Middle frontal gyrus (tissue), 1 donor: ENCODE measurements at regions not wholly inside any gene's neighbourhood (a gene's known extent, or its start where the extent isn't known, plus 50 kb on each side); places are given as distances from the start of the nearest gene placed in this dataset.

Experiments
- DNase-seq: peaks from one replicate; pipeline ENCODE4 v3.0.0-alpha.2; 2015; ENCODE audit warnings: low spot score; ENCODE audit errors: extremely low spot score

- DNase-seq: no peak
Measured at GRCh38 chr15:47945872-47946650, 174.7 kb upstream of the SLC24A5 start.

GRCh38 chr15:47949815-47950214 is 171.0 kb upstream of the SLC24A5 start:
- DNase-seq: no peak

- DNase-seq: no peak
Measured at GRCh38 chr15:47950447-47950846, 170.3 kb upstream of the SLC24A5 start.

- DNase-seq: no peak
Measured at GRCh38 chr15:47951781-47952180, 169.0 kb upstream of the SLC24A5 start.

- DNase-seq: no peak
Measured at GRCh38 chr15:47954196-47954595, 166.6 kb upstream of the SLC24A5 start.

GRCh38 chr15:47955021-47955420 is 165.8 kb upstream of the SLC24A5 start:
- no peak for DNase-seq

- DNase-seq: no peak
Measured at GRCh38 chr15:47959617-47960413, 161.0 kb upstream of the SLC24A5 start.

GRCh38 chr15:47961401-47962090 is 159.2 kb upstream of the SLC24A5 start:
- DNase-seq: no peak

- no peak for DNase-seq
Measured at GRCh38 chr15:47963265-47963664, 157.5 kb upstream of the SLC24A5 start.

GRCh38 chr15:47964229-47964628 is 156.6 kb upstream of the SLC24A5 start:
- no peak for DNase-seq

GRCh38 chr15:47965297-47965696 is 155.5 kb upstream of the SLC24A5 start:
- DNase-seq: no peak

GRCh38 chr15:47968593-47968992 is 152.2 kb upstream of the SLC24A5 start:
- DNase-seq: no peak

GRCh38 chr15:47971637-47972036 is 149.2 kb upstream of the SLC24A5 start:
- no peak for DNase-seq

GRCh38 chr15:47972738-47973137 is 148.1 kb upstream of the SLC24A5 start:
- no peak for DNase-seq

- DNase-seq: no peak
Measured at GRCh38 chr15:47974724-47975123, 146.1 kb upstream of the SLC24A5 start.

- no peak for DNase-seq
Measured at GRCh38 chr15:47975427-47975826, 145.4 kb upstream of the SLC24A5 start.

GRCh38 chr15:47983533-47983932 is 137.3 kb upstream of the SLC24A5 start:
- no peak for DNase-seq

GRCh38 chr15:47985568-47985967 is 135.2 kb upstream of the SLC24A5 start:
- DNase-seq: no peak

- DNase-seq: no peak
Measured at GRCh38 chr15:47987461-47987860, 133.3 kb upstream of the SLC24A5 start.

- DNase-seq: peak; percentile 65
Measured at GRCh38 chr15:47987908-47988532, 132.8 kb upstream of the SLC24A5 start.

- no peak for DNase-seq
Measured at GRCh38 chr15:47988564-47988963, 132.2 kb upstream of the SLC24A5 start.

GRCh38 chr15:47990821-47991220 is 130.0 kb upstream of the SLC24A5 start:
- no peak for DNase-seq
